CD8-positive, alpha-beta memory T cell (primary cell): ENCODE measurements at regions not wholly inside any gene's neighbourhood (a gene's known extent, or its start where the extent isn't known, plus 50 kb on each side); places are given as distances from the start of the nearest gene placed in this dataset.

ENCODE experiments used
- CTCF ChIA-PET: fragments of 350-600 bp; sonication (Branson Sonifier 250); formaldehyde crosslinking; loops from one replicate; lab custom pipeline; 2021; ENCODE audit warnings: antibody characterized with exemption; lab: Charles Lee
- POLR2A ChIA-PET: fragments of 350-600 bp; sonication (Branson Sonifier 250); formaldehyde crosslinking; loops from one replicate; lab custom pipeline; 2021; ENCODE audit warnings: antibody characterized with exemption; lab: Charles Lee
- DNase-seq, 5 donors: peaks; one replicate each; pipeline versions ENCODE4 v3.0.0 to v3.0.0-alpha.2; 2020 to 2022; ENCODE audit warnings: mixed read lengths in 1 of 5
- H3K27ac ChIP-seq: one replicate; pipeline ENCODE4 v1.7.0; 2013; ENCODE audit warnings: low read depth, mild to moderate bottlenecking, low read length, moderate library complexity
- H3K27me3 ChIP-seq: 2 replicates; pipeline ENCODE4 v1.7.0; 2013; ENCODE audit warnings: low read length, mild to moderate bottlenecking; ENCODE audit not compliant: insufficient read depth, poor library complexity, severe bottlenecking
- H3K36me3 ChIP-seq: 2 replicates; pipeline ENCODE4 v1.7.0; 2013; ENCODE audit warnings: mild to moderate bottlenecking, low read length, moderate library complexity; ENCODE audit not compliant: insufficient read depth
- H3K4me1 ChIP-seq: 2 replicates; pipeline ENCODE4 v1.7.0; 2013; ENCODE audit warnings: mild to moderate bottlenecking, low read length, moderate library complexity; ENCODE audit not compliant: insufficient read depth
- H3K4me3 ChIP-seq: 2 replicates; pipeline ENCODE4 v1.7.0; 2013; ENCODE audit warnings: mild to moderate bottlenecking, low read length
- H3K9me3 ChIP-seq: 2 replicates; pipeline ENCODE4 v1.7.0; 2013; ENCODE audit warnings: mild to moderate bottlenecking, low read length
- H3K27ac Mint-ChIP-seq, 8 donors: one replicate each; pipeline ENCODE4 v1.8.0; 2020 to 2021; ENCODE audit warnings: mixed read lengths in 8 of 8, mild to moderate bottlenecking in 6 of 8, inconsistent platforms in 3 of 8, moderate library complexity in 3 of 8
- H3K27me3 Mint-ChIP-seq, 2 donors: one replicate each; pipeline ENCODE4 v1.8.0; 2020 to 2021; ENCODE audit warnings: mixed read lengths in 2 of 2, mild to moderate bottlenecking in 1 of 2, moderate library complexity in 1 of 2
- H3K36me3 Mint-ChIP-seq, 3 donors: one replicate each; pipeline ENCODE4 v1.8.0; 2020 to 2021; ENCODE audit warnings: mixed read lengths in 3 of 3, inconsistent platforms in 1 of 3, mild to moderate bottlenecking in 1 of 3
- H3K4me1 Mint-ChIP-seq, 3 donors: one replicate each; pipeline ENCODE4 v1.8.0; 2020 to 2021; ENCODE audit warnings: mixed read lengths in 3 of 3, inconsistent platforms in 1 of 3, mild to moderate bottlenecking in 1 of 3
- H3K4me3 Mint-ChIP-seq, 7 donors: one replicate each; pipeline ENCODE4 v1.8.0; 2020 to 2021; ENCODE audit warnings: mixed read lengths in 7 of 7, mild to moderate bottlenecking in 6 of 7, moderate library complexity in 4 of 7, inconsistent platforms in 2 of 7
- H3K9me3 Mint-ChIP-seq, 5 donors: one replicate each; pipeline ENCODE4 v1.8.0; 2020 to 2022; ENCODE audit warnings: mixed read lengths in 5 of 5, mild to moderate bottlenecking in 3 of 5, moderate library complexity in 2 of 5, inconsistent platforms in 1 of 5

- H3K36me3 Mint-ChIP-seq, result no peaks in the 10 kb centered on the region
Measured at GRCh38 chr21:24938573-24938972, 668.7 kb downstream of the MRPL39 start.

GRCh38 chr21:24935991-24936390 is 671.3 kb downstream of the MRPL39 start:
- no peak overlapping the region for H3K4me3 Mint-ChIP-seq
- ChIA-PET CTCF (no interaction called here), POLR2A (no interaction called here)
- H3K36me3 Mint-ChIP-seq, result no peaks in the 10 kb centered on the region
- Histone ChIP-seq H3K9me3 (no peaks in the 10 kb centered on the region), H3K27ac (no peak overlapping the region), H3K4me3 (no peak overlapping the region), H3K27me3 (no peaks in the 10 kb centered on the region), H3K36me3 (no peaks in the 10 kb centered on the region), H3K4me1 (no peaks in the 10 kb centered on the region)
- no peak overlapping the region for H3K27ac Mint-ChIP-seq
- H3K9me3 Mint-ChIP-seq, result peaks cover 0 to 4% (median 0%) of the 10 kb centered on the region in 5 donors
- no peaks in the 10 kb centered on the region for H3K4me1 Mint-ChIP-seq
- no peak for DNase-seq
- no peaks in the 10 kb centered on the region for H3K27me3 Mint-ChIP-seq

More at GRCh38 chr21:24938573-24938972, 668.7 kb downstream of the MRPL39 start:
- CTCF ChIA-PET, result no interaction called here
- Histone ChIP-seq H3K36me3 (no peaks in the 10 kb centered on the region), H3K9me3 (no peaks in the 10 kb centered on the region), H3K27ac (no peak overlapping the region), H3K4me1 (no peaks in the 10 kb centered on the region), H3K4me3 (no peak overlapping the region), H3K27me3 (no peaks in the 10 kb centered on the region)
- Mint-ChIP-seq H3K27me3 (peaks cover 0 to 3% of the 10 kb centered on the region in 2 donors), H3K4me3 (no peak overlapping the region), H3K9me3 (peaks cover 0 to 2% (median 0%) of the 10 kb centered on the region in 5 donors), H3K4me1 (no peaks in the 10 kb centered on the region), H3K27ac (no peak overlapping the region)
- no peak for DNase-seq
- POLR2A ChIA-PET, result no interaction called here

GRCh38 chr21:24910591-24910990 is 696.7 kb downstream of the MRPL39 start:
- ChIA-PET CTCF (no interaction called here), POLR2A (no interaction called here)
- Histone ChIP-seq H3K4me1 (no peaks in the 10 kb centered on the region), H3K36me3 (no peaks in the 10 kb centered on the region), H3K27me3 (no peaks in the 10 kb centered on the region), H3K27ac (no peak overlapping the region), H3K4me3 (no peak overlapping the region), H3K9me3 (no peaks in the 10 kb centered on the region)
- no peaks in the 10 kb centered on the region for H3K4me1 Mint-ChIP-seq
- H3K4me3 Mint-ChIP-seq, result no peak overlapping the region
- no peak overlapping the region for H3K27ac Mint-ChIP-seq
- H3K27me3 Mint-ChIP-seq, result no peaks in the 10 kb centered on the region
- H3K9me3 Mint-ChIP-seq, result peaks cover 0 to 7% (median 2%) of the 10 kb centered on the region in 5 donors
- DNase-seq, result no peak
- no peaks in the 10 kb centered on the region for H3K36me3 Mint-ChIP-seq

GRCh38 chr21:24903994-24904635 is 703.2 kb downstream of the MRPL39 start:
- Histone ChIP-seq H3K9me3 (no peaks in the 10 kb centered on the region), H3K27me3 (no peaks in the 10 kb centered on the region), H3K27ac (no peak overlapping the region), H3K36me3 (no peaks in the 10 kb centered on the region), H3K4me3 (no peak overlapping the region), H3K4me1 (no peaks in the 10 kb centered on the region)
- ChIA-PET CTCF (no interaction called here), POLR2A (no interaction called here)
- no peaks in the 10 kb centered on the region for H3K4me1 Mint-ChIP-seq
- no peaks in the 10 kb centered on the region for H3K36me3 Mint-ChIP-seq
- no peak for DNase-seq
- no peak overlapping the region for H3K27ac Mint-ChIP-seq
- no peak overlapping the region for H3K4me3 Mint-ChIP-seq
- H3K9me3 Mint-ChIP-seq, result peaks cover 0 to 3% (median 0%) of the 10 kb centered on the region in 5 donors
- H3K27me3 Mint-ChIP-seq, result no peaks in the 10 kb centered on the region

- H3K27me3 ChIP-seq, result no peaks in the 10 kb centered on the region
- H3K9me3 Mint-ChIP-seq, result peaks cover 0 to 3% (median 0%) of the 10 kb centered on the region in 5 donors
- H3K36me3 Mint-ChIP-seq, result no peaks in the 10 kb centered on the region
- no peaks in the 10 kb centered on the region for H3K9me3 ChIP-seq
- H3K36me3 ChIP-seq, result no peaks in the 10 kb centered on the region
- no peak overlapping the region for H3K27ac Mint-ChIP-seq
- H3K4me3 Mint-ChIP-seq, result no peak overlapping the region
- ChIA-PET CTCF (no interaction called here), POLR2A (no interaction called here)
- H3K27me3 Mint-ChIP-seq, result no peaks in the 10 kb centered on the region
- H3K4me1 ChIP-seq, result no peaks in the 10 kb centered on the region
- H3K27ac ChIP-seq, result no peak overlapping the region
- DNase-seq, result no peak
- H3K4me3 ChIP-seq, result no peak overlapping the region
- H3K4me1 Mint-ChIP-seq, result no peaks in the 10 kb centered on the region
Measured at GRCh38 chr21:24899138-24899537, 708.1 kb downstream of the MRPL39 start.

GRCh38 chr21:24897883-24898282 is 709.4 kb downstream of the MRPL39 start:
- no peaks in the 10 kb centered on the region for H3K27me3 ChIP-seq
- CTCF ChIA-PET, result no interaction called here
- Mint-ChIP-seq H3K4me1 (no peaks in the 10 kb centered on the region), H3K4me3 (no peak overlapping the region), H3K27me3 (no peaks in the 10 kb centered on the region), H3K36me3 (no peaks in the 10 kb centered on the region), H3K9me3 (peaks cover 0 to 3% (median 0%) of the 10 kb centered on the region in 5 donors), H3K27ac (no peak overlapping the region)
- no peak overlapping the region for H3K4me3 ChIP-seq
- H3K9me3 ChIP-seq, result no peaks in the 10 kb centered on the region
- no peaks in the 10 kb centered on the region for H3K36me3 ChIP-seq
- no peak overlapping the region for H3K27ac ChIP-seq
- POLR2A ChIA-PET, result no interaction called here
- H3K4me1 ChIP-seq, result no peaks in the 10 kb centered on the region
- no peak for DNase-seq

GRCh38 chr21:24896735-24897124 is 710.6 kb downstream of the MRPL39 start:
- no peaks in the 10 kb centered on the region for H3K27me3 Mint-ChIP-seq
- H3K9me3 Mint-ChIP-seq, result peaks cover 0 to 3% (median 0%) of the 10 kb centered on the region in 5 donors
- H3K4me1 Mint-ChIP-seq, result no peaks in the 10 kb centered on the region
- no peaks in the 10 kb centered on the region for H3K36me3 Mint-ChIP-seq
- Histone ChIP-seq H3K27me3 (no peaks in the 10 kb centered on the region), H3K36me3 (no peaks in the 10 kb centered on the region), H3K9me3 (no peaks in the 10 kb centered on the region), H3K4me3 (no peak overlapping the region), H3K4me1 (no peaks in the 10 kb centered on the region), H3K27ac (no peak overlapping the region)
- H3K27ac Mint-ChIP-seq, result no peak overlapping the region
- CTCF ChIA-PET, result no interaction called here
- DNase-seq, result no peak
- H3K4me3 Mint-ChIP-seq, result no peak overlapping the region
- POLR2A ChIA-PET, result no interaction called here

GRCh38 chr21:24895885-24896734 is 711.2 kb downstream of the MRPL39 start:
- Mint-ChIP-seq H3K4me1 (no peaks in the 10 kb centered on the region), H3K36me3 (no peaks in the 10 kb centered on the region), H3K27me3 (no peaks in the 10 kb centered on the region), H3K9me3 (peaks cover 0 to 3% (median 0%) of the 10 kb centered on the region in 5 donors), H3K27ac (peak overlapping the region in 1 of 8 donors; percentile 58), H3K4me3 (no peak overlapping the region)
- H3K4me1 ChIP-seq, result no peaks in the 10 kb centered on the region
- no peak overlapping the region for H3K4me3 ChIP-seq
- ChIA-PET CTCF (no interaction called here), POLR2A (no interaction called here)
- no peaks in the 10 kb centered on the region for H3K9me3 ChIP-seq
- no peak overlapping the region for H3K27ac ChIP-seq
- H3K36me3 ChIP-seq, result no peaks in the 10 kb centered on the region
- DNase-seq, result no peak
- no peaks in the 10 kb centered on the region for H3K27me3 ChIP-seq
